OCI-LY1 (cell line): ENCODE measurements at regions not wholly inside any gene's neighbourhood (a gene's known extent, or its start where the extent isn't known, plus 50 kb on each side); places are given as distances from the start of the nearest gene placed in this dataset.

Experiments
- H2AFZ ChIP-seq: fragments of 200-600 bp; sonication (generic), shearing (Covaris generic); 2 replicates; pipeline ENCODE4 v1.6.0; 2014; ENCODE audit warnings: antibody characterized with exemption, mild to moderate bottlenecking, low read length
- H3F3A ChIP-seq: fragments of 200-600 bp; sonication (generic), shearing (Covaris generic); 2 replicates; pipeline ENCODE4 v1.6.0; 2014; ENCODE audit warnings: mild to moderate bottlenecking, antibody characterized with exemption, low read length, moderate library complexity; ENCODE audit not compliant: insufficient read depth
- H3K27ac ChIP-seq: fragments of 200-600 bp; sonication (generic); 2 replicates; pipeline ENCODE4 v1.5.1; 2014; ENCODE audit warnings: low read length, mixed run types, mild to moderate bottlenecking, low read depth; ENCODE audit not compliant: poor library complexity, severe bottlenecking
- H3K27me3 ChIP-seq: fragments of 200-600 bp; sonication (generic); 2 replicates; pipeline ENCODE4 v1.6.0; 2014; ENCODE audit warnings: antibody characterized with exemption, mild to moderate bottlenecking, low read length, moderate library complexity; ENCODE audit not compliant: insufficient read depth
- H3K36me3 ChIP-seq: fragments of 200-600 bp; sonication (generic); 2 replicates; pipeline ENCODE4 v1.6.1; 2014; ENCODE audit warnings: mild to moderate bottlenecking, antibody characterized with exemption, low read length, moderate library complexity, mixed read lengths; ENCODE audit not compliant: insufficient read depth
- H3K4me1 ChIP-seq: fragments of 200-600 bp; sonication (generic); 2 replicates; pipeline ENCODE4 v1.5.1; 2014; ENCODE audit warnings: mild to moderate bottlenecking, low read length, moderate library complexity; ENCODE audit not compliant: insufficient read depth, severe bottlenecking
- H3K4me2 ChIP-seq: fragments of 200-600 bp; sonication (generic), shearing (Covaris generic); 2 replicates; pipeline ENCODE4 v1.6.1; 2014; ENCODE audit warnings: low read length
- H3K4me3 ChIP-seq: fragments of 200-600 bp; sonication (generic); 2 replicates; pipeline ENCODE4 v1.5.1; 2014; ENCODE audit warnings: low read length, low read depth, mild to moderate bottlenecking, mixed read lengths; ENCODE audit not compliant: poor library complexity, severe bottlenecking
- H3K79me2 ChIP-seq: fragments of 200-600 bp; shearing (Covaris generic); 2 replicates; pipeline ENCODE4 v1.6.1; 2016; ENCODE audit warnings: mixed run types, low read length, mixed read lengths; ENCODE audit not compliant: insufficient read depth
- H3K9ac ChIP-seq: fragments of 200-600 bp; sonication (generic), shearing (Covaris generic); 2 replicates; pipeline ENCODE4 v1.6.1; 2014; ENCODE audit warnings: mild to moderate bottlenecking, low read length, mixed read lengths
- H3K9me2 ChIP-seq: fragments of 200-600 bp; sonication (generic), shearing (Covaris generic); 2 replicates; pipeline ENCODE4 v1.6.1; 2014; ENCODE audit warnings: low read depth, mild to moderate bottlenecking, low read length, mixed read lengths
- H3K9me3 ChIP-seq: fragments of 200-600 bp; shearing (Covaris generic); 2 replicates; pipeline ENCODE4 v1.6.1; 2014; ENCODE audit warnings: low read length, mixed read lengths
- H4K20me1 ChIP-seq: fragments of 200-600 bp; sonication (generic), shearing (Covaris generic); 2 replicates; pipeline ENCODE4 v1.6.0; 2016; ENCODE audit warnings: mild to moderate bottlenecking, low read length; ENCODE audit not compliant: insufficient read depth
- EZH2 ChIP-seq: fragments of 200-600 bp; sonication (generic), shearing (Covaris generic); IDR thresholded peaks from 2 replicates; pipeline ENCODE4 v1.8.0; 2017; ENCODE audit warnings: borderline replicate concordance, mixed run types, mild to moderate bottlenecking, antibody characterized with exemption, low read length, moderate library complexity, mixed read lengths
- TF ChIP-seq, protein P1 (sequence below): fragments of 200-600 bp; sonication (generic), shearing (Covaris generic); IDR thresholded peaks from 2 replicates; pipeline ENCODE4 v1.5.1; 2017; ENCODE audit warnings: mild to moderate bottlenecking, antibody characterized with exemption, low read length, moderate library complexity, mixed read lengths

GRCh38 chr15:25207369-25207768 lies 231.5 kb downstream of the UBE3A start:
- no peak overlapping the region for H2AFZ ChIP-seq
- TF ChIP-seq, protein P1, sequence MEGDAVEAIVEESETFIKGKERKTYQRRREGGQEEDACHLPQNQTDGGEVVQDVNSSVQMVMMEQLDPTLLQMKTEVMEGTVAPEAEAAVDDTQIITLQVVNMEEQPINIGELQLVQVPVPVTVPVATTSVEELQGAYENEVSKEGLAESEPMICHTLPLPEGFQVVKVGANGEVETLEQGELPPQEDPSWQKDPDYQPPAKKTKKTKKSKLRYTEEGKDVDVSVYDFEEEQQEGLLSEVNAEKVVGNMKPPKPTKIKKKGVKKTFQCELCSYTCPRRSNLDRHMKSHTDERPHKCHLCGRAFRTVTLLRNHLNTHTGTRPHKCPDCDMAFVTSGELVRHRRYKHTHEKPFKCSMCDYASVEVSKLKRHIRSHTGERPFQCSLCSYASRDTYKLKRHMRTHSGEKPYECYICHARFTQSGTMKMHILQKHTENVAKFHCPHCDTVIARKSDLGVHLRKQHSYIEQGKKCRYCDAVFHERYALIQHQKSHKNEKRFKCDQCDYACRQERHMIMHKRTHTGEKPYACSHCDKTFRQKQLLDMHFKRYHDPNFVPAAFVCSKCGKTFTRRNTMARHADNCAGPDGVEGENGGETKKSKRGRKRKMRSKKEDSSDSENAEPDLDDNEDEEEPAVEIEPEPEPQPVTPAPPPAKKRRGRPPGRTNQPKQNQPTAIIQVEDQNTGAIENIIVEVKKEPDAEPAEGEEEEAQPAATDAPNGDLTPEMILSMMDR = no peak
- TF ChIP-seq EZH2 = no peak
- H3K36me3 ChIP-seq = no peaks in the 10 kb centered on the region
- H3K9me2 ChIP-seq = no peaks in the 10 kb centered on the region
- H3K27me3 ChIP-seq = no peaks in the 10 kb centered on the region
- H3K4me1 ChIP-seq = no peaks in the 10 kb centered on the region
- no peak overlapping the region for H3K4me3 ChIP-seq
- no peaks in the 10 kb centered on the region for H3K9me3 ChIP-seq
- no peaks in the 10 kb centered on the region for H3F3A ChIP-seq
- no peak overlapping the region for H3K27ac ChIP-seq
- no peak overlapping the region for H3K9ac ChIP-seq
- H4K20me1 ChIP-seq = no peaks in the 10 kb centered on the region
- no peaks in the 10 kb centered on the region for H3K79me2 ChIP-seq
- H3K4me2 ChIP-seq = no peak overlapping the region

GRCh38 chr15:25208735-25209134 lies 230.1 kb downstream of the UBE3A start:
- H3K27me3 ChIP-seq = no peaks in the 10 kb centered on the region
- H3K9ac ChIP-seq = no peak overlapping the region
- H3K4me3 ChIP-seq = no peak overlapping the region
- no peaks in the 10 kb centered on the region for H3K9me3 ChIP-seq
- no peak overlapping the region for H3K27ac ChIP-seq
- H3K9me2 ChIP-seq = no peaks in the 10 kb centered on the region
- H4K20me1 ChIP-seq = no peaks in the 10 kb centered on the region
- H3K79me2 ChIP-seq = no peaks in the 10 kb centered on the region
- no peaks in the 10 kb centered on the region for H3K36me3 ChIP-seq
- no peak overlapping the region for H3K4me2 ChIP-seq
- TF ChIP-seq, protein P1 = peak; percentile 34; the same call in 1 of the 2 replicates
- TF ChIP-seq EZH2 = no peak
- H2AFZ ChIP-seq = no peak overlapping the region
- H3K4me1 ChIP-seq = no peaks in the 10 kb centered on the region
- no peaks in the 10 kb centered on the region for H3F3A ChIP-seq

DNA sequence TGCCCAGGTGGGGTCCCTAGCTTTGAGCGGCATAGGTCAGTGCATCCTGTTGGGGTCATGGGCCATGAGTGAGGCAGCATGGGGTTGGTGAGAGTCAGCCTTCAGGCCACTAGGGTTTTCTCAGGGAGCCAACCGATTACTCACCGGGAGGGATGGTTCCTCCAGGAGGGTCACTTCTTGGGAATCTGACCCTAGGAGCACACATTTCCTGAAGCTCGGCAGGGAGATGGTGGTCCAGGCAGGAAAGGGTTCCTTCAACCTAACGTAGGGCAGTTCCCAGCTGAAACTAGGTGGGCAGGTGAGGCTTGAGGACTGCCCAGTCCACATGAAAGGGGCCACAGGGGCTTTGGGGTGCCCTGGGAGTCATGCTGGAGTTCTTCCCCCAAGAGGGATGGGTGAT lies 218.0 kb downstream of the UBE3A start:
- no peak overlapping the region for H3K9ac ChIP-seq
- no peak overlapping the region for H3K27ac ChIP-seq
- H3F3A ChIP-seq = no peaks in the 10 kb centered on the region
- H3K36me3 ChIP-seq = no peaks in the 10 kb centered on the region
- no peaks in the 10 kb centered on the region for H3K79me2 ChIP-seq
- H3K9me2 ChIP-seq = no peaks in the 10 kb centered on the region
- TF ChIP-seq EZH2 = no peak
- TF ChIP-seq, protein P1 = no peak
- H3K27me3 ChIP-seq = no peaks in the 10 kb centered on the region
- H3K4me3 ChIP-seq = no peak overlapping the region
- no peaks in the 10 kb centered on the region for H3K9me3 ChIP-seq
- H2AFZ ChIP-seq = no peak overlapping the region
- H3K4me2 ChIP-seq = no peak overlapping the region
- no peaks in the 10 kb centered on the region for H3K4me1 ChIP-seq
- no peaks in the 10 kb centered on the region for H4K20me1 ChIP-seq
